H1 (cell line): ENCODE measurements at regions not wholly inside any gene's neighbourhood (a gene's known extent, or its start where the extent isn't known, plus 50 kb on each side); places are given as distances from the start of the nearest gene placed in this dataset.

ENCODE experiments used
- CREB1 ChIP-seq: IDR thresholded peaks from 2 replicates; pipeline ENCODE4 v1.6.1; 2012; ENCODE audit warnings: inconsistent platforms
- CTBP2 ChIP-seq: IDR thresholded peaks from 2 replicates; pipeline ENCODE4 v1.7.0; 2011; ENCODE audit warnings: borderline replicate concordance, mild to moderate bottlenecking, moderate library complexity, mixed read lengths, low read length; ENCODE audit not compliant: insufficient read depth, insufficient read length
- KDM5A ChIP-seq: fragments of 200-600 bp; IDR thresholded peaks from 2 replicates; pipeline ENCODE4 v1.7.1; 2012; ENCODE audit warnings: mild to moderate bottlenecking, low read length, inconsistent platforms, mixed read lengths
- RAD21 ChIP-seq, 2 experiments: IDR thresholded peaks in 1 of 2; conservative IDR thresholded peaks in 1 of 2; 2 replicates each; pipeline ENCODE4 v1.6.1; 2011; ENCODE audit warnings: low read depth in 2 of 2, low read length in 2 of 2, improper control_type of control experiment in 1 of 2, inconsistent platforms in 1 of 2, mild to moderate bottlenecking in 1 of 2, moderate library complexity in 1 of 2
- RBBP5 ChIP-seq: IDR thresholded peaks from 2 replicates; pipeline ENCODE4 v1.7.1; 2012; ENCODE audit warnings: low read depth, mild to moderate bottlenecking, inconsistent platforms, low read length, moderate library complexity, borderline replicate concordance
- RFX5 ChIP-seq: IDR thresholded peaks from 2 replicates; pipeline ENCODE4 v1.6.1; 2011; ENCODE audit warnings: low read depth, low read length, improper control_type of control experiment, borderline replicate concordance
- SIRT6 ChIP-seq: IDR thresholded peaks from one replicate; pipeline ENCODE4 v1.7.1; 2012; ENCODE audit warnings: low read length, inconsistent platforms
- SP2 ChIP-seq: IDR thresholded peaks from 2 replicates; pipeline ENCODE4 v1.6.1; 2012; ENCODE audit warnings: mild to moderate bottlenecking, low read length, inconsistent platforms
- TF ChIP-seq, protein P1 (sequence below): fragments of 300-600 bp; sonication (generic); IDR thresholded peaks from 2 replicates; pipeline ENCODE4 v1.7.1; 2012; ENCODE audit warnings: low read length, moderate library complexity, mild to moderate bottlenecking, inconsistent platforms; ENCODE audit not compliant: insufficient replicate concordance

- TF ChIP-seq, protein P1, sequence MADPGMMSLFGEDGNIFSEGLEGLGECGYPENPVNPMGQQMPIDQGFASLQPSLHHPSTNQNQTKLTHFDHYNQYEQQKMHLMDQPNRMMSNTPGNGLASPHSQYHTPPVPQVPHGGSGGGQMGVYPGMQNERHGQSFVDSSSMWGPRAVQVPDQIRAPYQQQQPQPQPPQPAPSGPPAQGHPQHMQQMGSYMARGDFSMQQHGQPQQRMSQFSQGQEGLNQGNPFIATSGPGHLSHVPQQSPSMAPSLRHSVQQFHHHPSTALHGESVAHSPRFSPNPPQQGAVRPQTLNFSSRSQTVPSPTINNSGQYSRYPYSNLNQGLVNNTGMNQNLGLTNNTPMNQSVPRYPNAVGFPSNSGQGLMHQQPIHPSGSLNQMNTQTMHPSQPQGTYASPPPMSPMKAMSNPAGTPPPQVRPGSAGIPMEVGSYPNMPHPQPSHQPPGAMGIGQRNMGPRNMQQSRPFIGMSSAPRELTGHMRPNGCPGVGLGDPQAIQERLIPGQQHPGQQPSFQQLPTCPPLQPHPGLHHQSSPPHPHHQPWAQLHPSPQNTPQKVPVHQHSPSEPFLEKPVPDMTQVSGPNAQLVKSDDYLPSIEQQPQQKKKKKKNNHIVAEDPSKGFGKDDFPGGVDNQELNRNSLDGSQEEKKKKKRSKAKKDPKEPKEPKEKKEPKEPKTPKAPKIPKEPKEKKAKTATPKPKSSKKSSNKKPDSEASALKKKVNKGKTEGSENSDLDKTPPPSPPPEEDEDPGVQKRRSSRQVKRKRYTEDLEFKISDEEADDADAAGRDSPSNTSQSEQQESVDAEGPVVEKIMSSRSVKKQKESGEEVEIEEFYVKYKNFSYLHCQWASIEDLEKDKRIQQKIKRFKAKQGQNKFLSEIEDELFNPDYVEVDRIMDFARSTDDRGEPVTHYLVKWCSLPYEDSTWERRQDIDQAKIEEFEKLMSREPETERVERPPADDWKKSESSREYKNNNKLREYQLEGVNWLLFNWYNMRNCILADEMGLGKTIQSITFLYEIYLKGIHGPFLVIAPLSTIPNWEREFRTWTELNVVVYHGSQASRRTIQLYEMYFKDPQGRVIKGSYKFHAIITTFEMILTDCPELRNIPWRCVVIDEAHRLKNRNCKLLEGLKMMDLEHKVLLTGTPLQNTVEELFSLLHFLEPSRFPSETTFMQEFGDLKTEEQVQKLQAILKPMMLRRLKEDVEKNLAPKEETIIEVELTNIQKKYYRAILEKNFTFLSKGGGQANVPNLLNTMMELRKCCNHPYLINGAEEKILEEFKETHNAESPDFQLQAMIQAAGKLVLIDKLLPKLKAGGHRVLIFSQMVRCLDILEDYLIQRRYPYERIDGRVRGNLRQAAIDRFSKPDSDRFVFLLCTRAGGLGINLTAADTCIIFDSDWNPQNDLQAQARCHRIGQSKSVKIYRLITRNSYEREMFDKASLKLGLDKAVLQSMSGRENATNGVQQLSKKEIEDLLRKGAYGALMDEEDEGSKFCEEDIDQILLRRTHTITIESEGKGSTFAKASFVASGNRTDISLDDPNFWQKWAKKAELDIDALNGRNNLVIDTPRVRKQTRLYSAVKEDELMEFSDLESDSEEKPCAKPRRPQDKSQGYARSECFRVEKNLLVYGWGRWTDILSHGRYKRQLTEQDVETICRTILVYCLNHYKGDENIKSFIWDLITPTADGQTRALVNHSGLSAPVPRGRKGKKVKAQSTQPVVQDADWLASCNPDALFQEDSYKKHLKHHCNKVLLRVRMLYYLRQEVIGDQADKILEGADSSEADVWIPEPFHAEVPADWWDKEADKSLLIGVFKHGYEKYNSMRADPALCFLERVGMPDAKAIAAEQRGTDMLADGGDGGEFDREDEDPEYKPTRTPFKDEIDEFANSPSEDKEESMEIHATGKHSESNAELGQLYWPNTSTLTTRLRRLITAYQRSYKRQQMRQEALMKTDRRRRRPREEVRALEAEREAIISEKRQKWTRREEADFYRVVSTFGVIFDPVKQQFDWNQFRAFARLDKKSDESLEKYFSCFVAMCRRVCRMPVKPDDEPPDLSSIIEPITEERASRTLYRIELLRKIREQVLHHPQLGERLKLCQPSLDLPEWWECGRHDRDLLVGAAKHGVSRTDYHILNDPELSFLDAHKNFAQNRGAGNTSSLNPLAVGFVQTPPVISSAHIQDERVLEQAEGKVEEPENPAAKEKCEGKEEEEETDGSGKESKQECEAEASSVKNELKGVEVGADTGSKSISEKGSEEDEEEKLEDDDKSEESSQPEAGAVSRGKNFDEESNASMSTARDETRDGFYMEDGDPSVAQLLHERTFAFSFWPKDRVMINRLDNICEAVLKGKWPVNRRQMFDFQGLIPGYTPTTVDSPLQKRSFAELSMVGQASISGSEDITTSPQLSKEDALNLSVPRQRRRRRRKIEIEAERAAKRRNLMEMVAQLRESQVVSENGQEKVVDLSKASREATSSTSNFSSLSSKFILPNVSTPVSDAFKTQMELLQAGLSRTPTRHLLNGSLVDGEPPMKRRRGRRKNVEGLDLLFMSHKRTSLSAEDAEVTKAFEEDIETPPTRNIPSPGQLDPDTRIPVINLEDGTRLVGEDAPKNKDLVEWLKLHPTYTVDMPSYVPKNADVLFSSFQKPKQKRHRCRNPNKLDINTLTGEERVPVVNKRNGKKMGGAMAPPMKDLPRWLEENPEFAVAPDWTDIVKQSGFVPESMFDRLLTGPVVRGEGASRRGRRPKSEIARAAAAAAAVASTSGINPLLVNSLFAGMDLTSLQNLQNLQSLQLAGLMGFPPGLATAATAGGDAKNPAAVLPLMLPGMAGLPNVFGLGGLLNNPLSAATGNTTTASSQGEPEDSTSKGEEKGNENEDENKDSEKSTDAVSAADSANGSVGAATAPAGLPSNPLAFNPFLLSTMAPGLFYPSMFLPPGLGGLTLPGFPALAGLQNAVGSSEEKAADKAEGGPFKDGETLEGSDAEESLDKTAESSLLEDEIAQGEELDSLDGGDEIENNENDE: no peak
- TF ChIP-seq SP2: no peak
- TF ChIP-seq RBBP5: no peak
- TF ChIP-seq CTBP2: no peak
- TF ChIP-seq CREB1: no peak
- no peak for TF ChIP-seq RAD21 (IDR thresholded peaks at IDR 0.05 in 1 of 2, conservative IDR thresholded peaks at IDR 0.05 in 1 of 2; ENCODE audit: low read depth in 2 of 2, low read length in 2 of 2)
- TF ChIP-seq SIRT6: no peak
- TF ChIP-seq KDM5A: no peak
- TF ChIP-seq RFX5: no peak
- TF ChIP-seq, all 59 proteins: peak for 0
Measured at GRCh38 chr14:86997271-86997670, 995.7 kb downstream of the GALC start (continued).
